MG63 (cell line): ENCODE measurements at regions not wholly inside any gene's neighbourhood (a gene's known extent, or its start where the extent isn't known, plus 50 kb on each side); places are given as distances from the start of the nearest gene placed in this dataset.
A peak's percentile ranks its signal among the peaks of the same experiment; 100 is the strongest.

ENCODE experiments used
- DNase-seq: peaks from one replicate; pipeline ENCODE4 v3.0.0-alpha.2; 2020
- H3K27me3 ChIP-seq: fragments of 250-450 bp; sonication (Bioruptor Pico); 2 replicates; pipeline ENCODE4 v1.5.1; 2020; ENCODE audit warnings: mild to moderate bottlenecking, moderate library complexity
- H3K36me3 ChIP-seq: fragments of 250-450 bp; sonication (Bioruptor Pico); 2 replicates; pipeline ENCODE4 v1.5.1; 2020; ENCODE audit warnings: mild to moderate bottlenecking, moderate library complexity
- H3K4me3 ChIP-seq: fragments of 250-450 bp; sonication (Bioruptor Pico); 2 replicates; pipeline ENCODE4 v1.5.1; 2020; ENCODE audit warnings: mild to moderate bottlenecking, moderate library complexity
- H3K9me3 ChIP-seq: fragments of 250-450 bp; sonication (Bioruptor Pico); 2 replicates; pipeline ENCODE4 v1.5.1; 2020; ENCODE audit warnings: mild to moderate bottlenecking, moderate library complexity

DNA sequence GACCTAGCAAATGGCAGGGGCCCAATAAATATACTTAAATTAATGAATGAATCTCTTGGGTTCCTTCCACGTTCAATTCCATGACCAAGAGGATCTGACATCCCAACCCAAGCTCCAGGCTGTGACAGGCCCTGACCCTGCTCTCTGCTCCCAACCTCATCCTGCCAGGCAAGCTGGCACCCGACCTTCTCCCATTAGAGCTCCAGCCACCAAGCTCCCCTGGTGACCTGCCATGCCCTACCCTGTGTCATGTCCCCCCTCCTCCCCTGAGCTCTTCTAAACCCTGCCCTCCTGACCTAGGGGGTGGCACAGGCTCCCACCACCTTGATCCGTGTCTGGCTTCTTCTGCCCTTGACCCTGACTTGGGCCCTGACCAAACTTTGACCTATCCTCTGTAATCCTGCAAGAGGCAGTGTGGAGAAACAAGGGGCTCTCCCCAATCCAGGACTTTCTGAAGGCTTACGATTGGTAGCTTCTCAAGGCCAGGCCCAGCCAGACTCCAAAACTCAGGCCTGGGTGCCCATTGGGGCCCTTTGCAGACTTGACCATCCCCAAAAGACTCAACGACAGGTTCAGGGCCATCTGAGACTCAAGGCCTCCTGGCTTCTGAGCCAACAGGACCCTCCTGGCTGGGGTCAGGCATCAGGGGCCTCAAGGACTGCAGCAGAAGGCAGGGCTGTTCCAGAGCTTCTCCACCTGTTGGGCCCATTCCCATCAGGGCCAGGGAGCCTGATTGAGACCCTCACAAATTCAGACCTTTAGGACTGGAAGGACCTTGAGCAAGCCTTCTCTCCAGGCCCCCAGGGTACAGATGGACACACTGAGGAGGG is 249.0 kb downstream of the PTPRU start:
- Histone ChIP-seq H3K9me3 (no peaks in the 10 kb centered on the region), H3K27me3 (no peaks in the 10 kb centered on the region), H3K4me3 (no peak overlapping the region), H3K36me3 (no peaks in the 10 kb centered on the region)
- no peak for DNase-seq

DNA sequence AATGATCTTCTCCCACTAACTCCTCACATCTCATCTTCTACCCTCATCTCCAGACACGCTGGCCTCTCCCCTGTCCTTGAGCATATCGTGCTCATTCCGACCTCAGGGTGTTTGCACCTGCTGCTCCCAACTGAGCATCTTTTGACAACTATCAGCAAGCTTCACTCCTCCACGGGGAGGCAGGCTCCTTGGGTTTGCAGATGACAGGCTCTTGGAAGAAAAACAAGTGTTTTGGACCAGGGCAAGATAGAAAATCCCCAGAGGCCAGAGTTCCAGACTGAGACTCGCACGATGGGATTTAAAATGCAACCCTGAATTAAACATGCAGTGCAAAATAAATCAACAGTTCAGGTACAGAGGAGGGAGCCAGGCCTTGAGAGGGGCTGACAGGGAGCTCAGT is 246.7 kb downstream of the PTPRU start:
- DNase-seq = no peak
- Histone ChIP-seq H3K27me3 (no peaks in the 10 kb centered on the region), H3K4me3 (no peak overlapping the region), H3K9me3 (no peaks in the 10 kb centered on the region), H3K36me3 (no peaks in the 10 kb centered on the region)

DNA sequence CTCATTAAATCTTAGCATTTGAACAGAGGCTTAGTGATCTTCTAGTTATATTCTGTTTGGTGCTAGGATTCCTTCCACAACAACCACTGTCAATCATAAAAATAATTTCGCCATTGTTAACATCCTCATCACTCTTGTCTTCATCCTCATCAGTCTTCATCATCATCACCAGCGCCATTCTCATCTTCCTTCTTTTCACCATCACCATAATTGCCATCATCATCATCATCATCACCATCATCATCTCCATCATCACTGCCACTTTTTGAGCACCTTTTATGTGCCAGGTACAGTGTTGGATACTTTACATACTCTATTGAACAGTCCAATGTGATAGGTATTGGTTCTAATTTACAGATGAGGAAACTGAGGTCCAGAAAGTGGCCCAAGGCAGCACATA is 245.7 kb downstream of the PTPRU start:
- Histone ChIP-seq H3K36me3 (no peaks in the 10 kb centered on the region), H3K4me3 (no peak overlapping the region), H3K9me3 (no peaks in the 10 kb centered on the region), H3K27me3 (no peaks in the 10 kb centered on the region)
- DNase-seq = no peak

DNA sequence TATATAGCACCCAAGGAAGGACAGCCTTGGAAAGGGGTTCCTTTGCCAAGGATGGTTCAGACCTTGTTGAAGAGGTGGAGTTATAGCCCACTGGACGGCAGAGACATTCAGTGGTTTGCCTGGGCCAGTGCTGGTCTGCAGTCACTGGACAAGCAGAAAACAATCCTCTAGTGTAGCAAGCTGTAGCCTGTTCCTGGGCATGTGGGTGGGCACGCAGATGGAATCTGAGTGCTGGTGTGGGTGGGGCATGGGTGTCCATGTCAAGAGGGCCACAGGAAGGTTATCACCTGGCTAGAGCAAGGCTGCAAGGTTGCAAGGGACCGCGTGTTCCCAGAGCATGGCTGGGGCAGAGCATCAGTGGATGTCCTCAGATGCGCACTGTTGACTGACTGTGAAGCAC is 244.7 kb downstream of the PTPRU start:
- no peaks in the 10 kb centered on the region for H3K36me3 ChIP-seq
- DNase-seq = no peak
- H3K4me3 ChIP-seq = no peak overlapping the region
- H3K27me3 ChIP-seq = no peaks in the 10 kb centered on the region
- H3K9me3 ChIP-seq = no peaks in the 10 kb centered on the region

DNA sequence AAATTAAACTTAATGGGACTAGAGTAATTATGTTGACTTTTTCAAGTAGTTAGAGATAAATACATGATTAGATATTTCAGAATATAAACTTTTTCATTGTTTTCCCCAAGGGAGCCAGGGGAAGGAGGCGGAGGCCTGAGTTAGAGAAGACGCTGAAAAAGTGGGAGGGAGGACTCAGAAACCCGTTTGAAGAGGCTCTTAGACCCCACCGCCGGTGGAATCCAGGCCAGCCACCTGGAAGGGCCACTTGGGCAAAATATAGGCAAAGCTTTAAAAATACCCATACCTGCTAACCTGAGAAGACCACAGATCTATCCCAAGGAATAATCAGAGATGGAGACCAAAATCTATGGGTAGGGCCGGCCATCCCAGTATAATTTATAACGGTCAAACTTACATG is 242.6 kb downstream of the PTPRU start:
- H3K4me3 ChIP-seq = no peak overlapping the region
- H3K36me3 ChIP-seq = no peaks in the 10 kb centered on the region
- no peaks in the 10 kb centered on the region for H3K27me3 ChIP-seq
- no peak for DNase-seq
- H3K9me3 ChIP-seq = no peaks in the 10 kb centered on the region

DNA sequence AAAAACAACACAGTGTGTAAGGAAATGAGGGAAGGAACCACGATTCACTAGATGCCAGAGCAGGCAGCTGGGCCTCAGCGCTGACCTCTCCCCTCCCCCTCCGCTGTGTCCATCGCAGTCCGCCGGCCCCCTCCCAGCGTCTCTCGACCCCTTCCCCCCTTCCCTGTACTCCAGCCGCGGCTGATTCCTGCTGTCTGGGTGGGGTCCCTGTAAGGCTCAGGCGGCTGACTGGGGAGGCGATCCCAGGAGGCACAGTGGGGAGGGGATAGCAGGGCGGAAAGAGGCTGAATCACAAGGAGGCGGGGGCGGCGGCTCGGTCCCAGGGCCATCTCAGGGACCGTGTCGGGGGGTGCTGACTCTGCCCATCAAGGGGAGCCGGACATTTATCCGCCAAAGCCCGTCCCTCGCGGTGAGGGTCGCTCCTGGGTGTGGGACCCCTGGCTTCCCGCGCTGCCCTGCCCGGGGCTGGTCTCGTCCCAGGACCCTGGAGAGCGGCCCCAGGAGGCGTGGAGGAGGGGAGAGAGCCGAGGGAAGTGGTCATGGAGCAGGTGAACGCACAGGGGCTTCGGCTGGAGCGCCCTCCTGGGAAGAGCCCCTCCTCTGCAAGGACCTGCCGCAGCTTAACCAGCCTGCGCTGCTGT is 241.9 kb downstream of the PTPRU start:
- H3K36me3 ChIP-seq = no peaks in the 10 kb centered on the region
- H3K4me3 ChIP-seq = no peak overlapping the region
- no peak for DNase-seq
- no peaks in the 10 kb centered on the region for H3K27me3 ChIP-seq
- no peaks in the 10 kb centered on the region for H3K9me3 ChIP-seq

DNA sequence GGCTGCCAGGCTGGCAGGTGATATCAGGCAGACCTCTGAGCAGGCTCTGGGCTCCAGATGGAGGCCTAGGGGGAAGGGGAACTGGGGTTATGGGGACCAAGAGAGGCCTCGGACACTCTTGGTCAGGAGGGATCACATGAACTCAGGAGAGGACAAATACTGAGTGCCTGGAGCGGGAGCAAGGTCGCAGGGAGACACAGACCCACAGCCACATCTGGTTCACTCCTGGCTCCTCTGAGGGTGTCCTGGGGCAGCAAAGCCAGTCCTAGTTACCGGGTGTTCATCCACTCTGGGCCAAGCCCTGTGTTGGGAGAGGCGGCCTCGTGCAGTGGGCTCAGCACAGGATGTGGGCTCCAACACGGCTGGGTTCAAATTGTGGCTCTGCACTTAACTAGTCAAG is 239.0 kb downstream of the PTPRU start:
- H3K36me3 ChIP-seq = no peaks in the 10 kb centered on the region
- H3K27me3 ChIP-seq = no peaks in the 10 kb centered on the region
- H3K9me3 ChIP-seq = no peaks in the 10 kb centered on the region
- no peak for DNase-seq
- H3K4me3 ChIP-seq = no peak overlapping the region

DNA sequence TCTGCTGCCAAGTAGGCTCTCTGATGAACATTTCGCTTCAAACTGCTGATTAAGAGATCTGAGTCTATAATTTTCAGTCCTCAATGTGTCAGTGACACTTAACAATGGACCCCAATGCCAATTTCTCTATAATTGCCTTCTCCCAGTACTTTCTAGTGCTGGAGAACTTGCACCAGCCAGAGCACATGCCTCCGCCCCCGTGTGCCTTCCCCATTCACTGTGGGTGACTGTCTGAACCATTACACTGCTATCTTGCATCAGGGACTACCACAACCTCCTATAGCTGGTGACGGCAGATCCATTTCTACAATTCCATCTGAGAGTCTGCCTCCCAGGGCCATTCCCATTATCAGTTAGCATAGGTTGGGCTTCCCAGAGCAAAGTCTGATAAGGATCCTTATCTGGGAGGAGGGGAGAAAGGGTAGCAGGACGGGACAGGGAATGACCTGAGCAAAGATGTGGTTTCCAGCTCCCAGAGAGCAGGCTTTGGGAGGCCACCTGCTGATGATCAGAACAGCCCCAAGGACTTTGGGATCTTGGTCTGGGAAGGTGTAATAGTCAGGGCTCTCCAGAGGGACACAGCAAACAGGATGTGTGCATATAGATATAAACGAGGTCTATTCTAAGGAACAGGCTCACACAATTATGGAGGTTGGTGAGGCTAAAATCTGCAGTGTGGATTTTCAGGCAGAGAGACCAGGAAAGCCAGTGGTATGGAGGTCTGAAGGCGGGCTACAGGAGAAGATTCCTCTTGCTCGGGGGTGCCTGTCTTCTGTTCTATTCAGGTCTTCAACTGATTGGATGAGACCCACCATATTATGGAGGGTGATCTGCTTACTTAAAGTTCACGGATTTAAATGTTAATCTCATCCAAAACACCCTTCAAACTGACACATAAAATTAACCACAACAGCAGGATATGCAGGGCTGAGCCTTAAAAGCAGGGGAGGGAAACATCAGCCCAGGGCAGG is 238.2 kb downstream of the PTPRU start:
- H3K4me3 ChIP-seq = no peak overlapping the region
- H3K9me3 ChIP-seq = no peaks in the 10 kb centered on the region
- H3K36me3 ChIP-seq = no peaks in the 10 kb centered on the region
- no peaks in the 10 kb centered on the region for H3K27me3 ChIP-seq
- no peak for DNase-seq

DNA sequence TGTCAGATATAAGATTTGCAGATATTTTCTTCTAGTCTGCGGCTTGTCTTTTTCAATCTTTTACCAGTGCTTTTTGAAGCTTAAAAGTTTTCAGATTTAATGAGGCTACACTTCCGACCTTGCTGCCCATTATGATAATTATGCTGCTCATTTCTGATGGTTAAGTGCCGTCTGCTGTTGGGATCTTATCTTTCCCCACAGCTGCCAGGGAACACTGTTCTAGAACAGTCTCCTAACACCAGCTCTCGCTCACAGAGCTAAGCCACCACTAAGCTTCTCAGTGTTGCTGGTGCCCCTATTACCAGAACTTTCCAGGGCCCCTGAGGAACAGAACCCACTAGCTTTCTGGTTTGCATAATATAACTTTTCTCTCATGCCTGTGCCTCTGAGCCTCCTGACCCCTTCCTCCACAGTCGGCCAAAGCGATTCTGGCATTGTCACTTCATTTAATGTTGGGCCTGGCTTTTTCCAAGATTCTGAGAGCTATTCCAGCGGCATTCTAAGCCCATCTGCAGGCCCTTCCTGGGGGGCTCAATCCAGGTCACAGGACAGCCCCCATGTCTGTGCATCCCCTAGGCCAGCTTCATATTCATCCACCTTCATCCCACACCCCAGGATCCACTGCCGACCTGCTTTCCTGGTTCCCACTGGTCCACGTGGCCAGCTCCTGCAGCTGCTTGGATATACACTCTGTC is 237.0 kb downstream of the PTPRU start:
- H3K36me3 ChIP-seq = no peaks in the 10 kb centered on the region
- DNase-seq = no peak
- H3K9me3 ChIP-seq = no peaks in the 10 kb centered on the region
- no peak overlapping the region for H3K4me3 ChIP-seq
- H3K27me3 ChIP-seq = no peaks in the 10 kb centered on the region

DNA sequence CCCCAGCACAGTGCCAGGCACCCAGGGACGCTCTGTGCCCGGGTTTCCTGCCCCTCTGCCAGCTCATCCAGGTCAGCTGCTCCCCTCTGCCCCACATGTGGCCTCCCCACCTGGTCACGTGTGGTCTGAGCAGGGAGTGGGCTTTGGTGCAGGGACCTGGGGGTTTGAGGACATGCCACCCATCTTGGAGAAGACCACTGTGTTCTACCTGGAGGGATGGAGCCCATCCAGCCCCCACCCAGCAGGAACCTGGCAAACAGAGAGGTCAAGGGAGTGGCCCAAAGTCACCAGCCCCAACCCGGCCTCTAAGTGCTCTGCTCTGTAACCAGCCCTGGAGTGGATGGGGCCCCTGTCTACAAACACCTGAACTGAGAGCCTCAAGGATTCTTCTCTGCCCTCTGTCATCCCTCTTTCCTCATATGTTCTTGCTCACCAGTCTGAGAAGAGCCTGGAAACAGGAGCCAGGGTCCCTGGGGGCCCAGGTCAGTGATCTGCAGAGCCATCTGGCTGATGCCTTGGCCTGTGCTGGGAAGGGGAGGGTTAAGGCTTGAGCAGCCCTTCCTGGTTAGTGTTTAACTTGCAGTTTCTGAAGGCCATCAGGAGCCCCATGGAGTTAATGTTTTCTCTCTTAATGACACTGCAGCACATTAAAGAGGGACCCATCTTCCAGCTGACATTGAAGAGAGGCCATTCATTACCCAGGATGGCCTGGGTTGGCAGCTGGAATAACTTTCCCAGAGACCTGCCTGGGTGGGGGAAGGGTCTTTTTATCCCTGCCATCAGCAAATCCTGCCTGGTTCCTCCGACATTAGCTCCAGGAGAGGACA is 235.4 kb downstream of the PTPRU start:
- no peak for DNase-seq
- Histone ChIP-seq H3K36me3 (no peaks in the 10 kb centered on the region), H3K4me3 (no peak overlapping the region), H3K9me3 (no peaks in the 10 kb centered on the region), H3K27me3 (no peaks in the 10 kb centered on the region)

DNA sequence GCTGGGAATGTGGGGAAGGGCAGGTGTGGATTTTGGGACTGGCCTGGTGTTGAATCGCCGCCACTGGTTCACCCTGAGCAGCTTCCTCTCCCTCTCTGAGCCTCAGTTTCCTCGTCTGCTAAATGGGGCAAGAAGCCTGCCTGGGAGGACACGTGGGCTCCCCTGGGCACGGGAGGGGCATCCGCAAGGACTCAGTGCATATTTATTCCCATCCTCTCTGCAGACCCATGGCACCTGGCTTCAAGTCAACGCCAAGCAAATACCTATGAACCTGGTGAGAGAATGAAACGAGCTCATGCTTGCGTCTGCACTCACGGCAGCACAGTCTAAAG is 234.4 kb downstream of the PTPRU start:
- Histone ChIP-seq H3K9me3 (no peaks in the 10 kb centered on the region), H3K4me3 (no peak overlapping the region), H3K36me3 (no peaks in the 10 kb centered on the region), H3K27me3 (no peaks in the 10 kb centered on the region)
- no peak for DNase-seq

DNA sequence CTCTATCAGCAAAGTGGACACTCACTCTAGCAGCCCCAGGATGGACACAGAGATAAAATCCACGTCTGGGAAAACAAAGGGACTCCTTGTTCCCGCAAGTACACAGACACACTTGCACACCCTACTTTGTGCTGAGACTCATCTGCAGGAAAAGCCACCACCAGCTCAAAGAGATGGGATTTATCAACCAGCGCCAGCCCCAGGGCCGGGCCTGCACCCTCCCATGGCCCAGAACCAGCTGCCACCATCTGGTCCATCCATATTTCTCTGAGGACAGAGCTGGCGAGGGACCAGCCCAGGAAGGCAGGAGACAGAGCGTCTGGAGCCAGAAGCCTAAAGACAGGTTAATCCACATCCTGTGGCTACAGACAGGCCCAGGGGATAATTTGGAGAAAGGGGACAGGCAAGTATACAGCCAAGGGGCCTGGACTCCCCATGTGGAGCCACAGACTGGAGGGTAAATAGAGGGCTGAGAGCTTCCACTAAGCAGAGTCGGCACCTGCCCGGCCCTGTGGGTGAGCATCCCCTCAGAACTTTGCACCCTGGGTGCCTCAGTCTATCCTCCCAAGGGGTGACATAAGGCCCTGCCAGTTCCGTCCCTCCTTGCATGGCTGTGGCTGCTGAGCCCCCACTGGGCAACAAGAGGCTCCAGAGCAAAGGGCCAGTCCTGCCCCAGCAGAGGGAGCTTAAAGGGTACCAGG is 233.9 kb downstream of the PTPRU start:
- H3K9me3 ChIP-seq = no peaks in the 10 kb centered on the region
- no peak for DNase-seq
- H3K27me3 ChIP-seq = no peaks in the 10 kb centered on the region
- no peak overlapping the region for H3K4me3 ChIP-seq
- H3K36me3 ChIP-seq = no peaks in the 10 kb centered on the region

DNA sequence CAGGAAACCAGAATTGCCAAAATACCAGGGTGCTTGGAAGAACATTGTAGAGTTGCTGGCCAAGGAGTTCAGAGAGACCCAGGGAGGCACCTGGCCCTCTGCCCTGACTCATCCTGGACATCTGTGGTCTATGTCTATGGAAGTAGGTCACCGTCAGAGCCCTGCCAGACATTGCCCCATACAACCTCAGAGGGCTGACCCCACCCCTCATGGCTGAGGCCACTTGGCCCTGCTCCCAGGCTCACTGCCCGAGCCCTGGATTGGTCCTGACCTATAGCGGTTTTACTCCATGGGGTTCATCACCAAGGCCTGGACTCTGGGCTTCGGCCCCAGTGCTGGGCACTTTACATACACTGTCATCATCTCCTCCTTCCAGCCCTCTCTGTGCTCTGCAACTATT is 233.1 kb downstream of the PTPRU start:
- peak; percentile 87 for DNase-seq
- Histone ChIP-seq H3K9me3 (no peaks in the 10 kb centered on the region), H3K27me3 (0 out of 2 replicates have a peak, but pooled peaks cover 1% of the 10 kb centered on the region), H3K36me3 (no peaks in the 10 kb centered on the region), H3K4me3 (no peak overlapping the region)

DNA sequence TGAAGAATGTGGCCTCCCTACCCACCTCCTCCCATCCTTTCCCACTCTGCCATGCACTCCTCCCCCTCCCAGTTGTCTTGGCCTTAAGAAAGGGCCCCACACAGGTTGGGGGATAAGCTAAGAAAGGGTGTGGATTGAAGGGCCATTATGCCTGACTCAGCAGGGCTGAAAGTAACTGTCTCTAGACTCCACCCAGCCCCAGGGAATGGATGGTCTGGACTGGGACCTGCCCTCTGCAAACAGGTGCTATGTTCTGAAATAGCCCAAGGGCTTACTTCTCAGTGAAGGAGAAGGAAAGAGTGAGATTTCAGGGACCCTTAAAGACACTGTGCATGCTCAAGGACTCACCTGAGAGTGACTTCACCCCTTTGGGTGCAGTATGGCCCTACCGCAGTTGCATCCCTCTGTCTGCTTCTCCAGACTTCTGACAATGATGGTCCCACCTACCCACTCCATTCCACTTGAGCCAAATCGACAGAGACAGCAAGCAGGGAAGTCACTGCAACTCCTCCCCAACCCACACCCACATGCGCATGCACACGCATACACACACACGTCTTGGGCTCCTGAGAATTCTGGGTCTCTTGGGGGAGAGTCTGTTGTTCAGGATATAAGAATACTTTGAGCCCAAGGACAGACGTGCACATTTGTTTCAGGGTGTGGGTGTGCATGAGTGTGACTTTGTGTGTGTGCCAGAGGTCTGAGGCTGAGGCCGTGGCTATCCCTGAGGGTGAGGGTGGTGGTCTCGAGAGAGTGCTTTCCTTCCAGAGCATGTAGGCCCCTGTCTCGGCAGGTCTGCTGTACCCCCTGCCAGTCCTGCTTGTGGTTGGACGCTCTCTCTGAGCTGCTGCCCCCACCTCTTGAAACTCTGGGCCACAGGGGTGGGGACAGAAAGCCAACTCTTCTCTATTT is 231.9 kb downstream of the PTPRU start:
- H3K4me3 ChIP-seq = no peak overlapping the region
- H3K36me3 ChIP-seq = no peaks in the 10 kb centered on the region
- no peaks in the 10 kb centered on the region for H3K9me3 ChIP-seq
- 0 out of 2 replicates have a peak, but pooled peaks cover 2% of the 10 kb centered on the region for H3K27me3 ChIP-seq
- no peak for DNase-seq

DNA sequence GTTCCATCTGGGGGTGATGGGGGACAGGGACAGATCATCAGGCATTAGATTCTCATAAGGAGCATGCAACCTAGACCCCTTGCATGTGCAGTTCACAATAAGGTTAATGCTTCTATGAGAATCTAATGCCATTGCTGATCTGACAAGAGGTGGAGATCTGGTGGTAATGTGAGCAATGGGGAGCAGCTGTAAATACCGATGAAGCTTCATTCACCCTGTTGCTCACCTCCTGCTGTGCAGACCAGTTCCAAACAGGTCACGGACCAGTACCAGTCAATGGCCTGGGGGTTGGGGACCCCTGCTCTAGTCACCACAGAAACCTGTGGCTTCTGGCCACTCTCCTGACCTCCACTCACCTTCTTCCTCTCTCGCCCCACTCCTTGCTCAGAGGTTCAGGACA is 229.9 kb downstream of the PTPRU start:
- H3K9me3 ChIP-seq = no peaks in the 10 kb centered on the region

More for the DNA sequence above, 229.9 kb downstream of the PTPRU start:
- Histone ChIP-seq H3K27me3 (0 out of 2 replicates have a peak, but pooled peaks cover 2% of the 10 kb centered on the region), H3K4me3 (no peak overlapping the region), H3K36me3 (no peaks in the 10 kb centered on the region)
- DNase-seq = no peak
